Fibroblast of the aortic adventitia (primary cell): ENCODE measurements at regions not wholly inside any gene's neighbourhood (a gene's known extent, or its start where the extent isn't known, plus 50 kb on each side); places are given as distances from the start of the nearest gene placed in this dataset.

Experiments
- DNase-seq: peaks from one replicate; pipeline ENCODE4 v3.0.0-alpha.2; 2010; ENCODE audit warnings: low read depth
- H3K4me3 ChIP-seq: 2 replicates; pipeline ENCODE4 v1.5.1; 2011; ENCODE audit warnings: low read depth, mild to moderate bottlenecking, control low read depth, low read length, moderate library complexity
- CTCF ChIP-seq: IDR thresholded peaks from 2 replicates; pipeline ENCODE4 v1.5.1; 2011; ENCODE audit warnings: mild to moderate bottlenecking, low read length, control low read depth, inconsistent platforms; ENCODE audit not compliant: insufficient read depth

GRCh38 chr12:13313886-13314285 is 117.4 kb downstream of the EMP1 start:
- no peak for TF ChIP-seq CTCF
- H3K4me3 ChIP-seq: no peak overlapping the region
- no peak for DNase-seq

DNA sequence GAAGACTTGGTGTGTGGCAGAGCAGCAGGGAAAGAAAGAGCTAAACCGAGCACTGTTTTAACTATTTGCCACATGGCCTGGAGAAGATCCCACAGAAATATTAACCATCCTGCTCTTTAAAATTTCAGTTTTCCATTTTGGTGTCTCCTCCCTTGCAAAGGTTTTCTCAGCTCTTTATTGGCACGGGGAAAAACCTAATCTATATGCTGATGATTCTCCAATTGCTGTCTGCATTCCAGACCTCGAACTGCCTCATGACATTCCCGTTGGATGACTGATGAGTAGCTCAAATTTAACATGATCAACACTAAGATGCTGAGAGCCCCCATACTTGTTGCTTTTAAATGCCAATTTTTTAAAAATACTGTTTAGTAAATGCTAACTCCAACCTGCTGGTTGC is 115.0 kb downstream of the EMP1 start:
- TF ChIP-seq CTCF: no peak
- DNase-seq: no peak
- no peak overlapping the region for H3K4me3 ChIP-seq

DNA sequence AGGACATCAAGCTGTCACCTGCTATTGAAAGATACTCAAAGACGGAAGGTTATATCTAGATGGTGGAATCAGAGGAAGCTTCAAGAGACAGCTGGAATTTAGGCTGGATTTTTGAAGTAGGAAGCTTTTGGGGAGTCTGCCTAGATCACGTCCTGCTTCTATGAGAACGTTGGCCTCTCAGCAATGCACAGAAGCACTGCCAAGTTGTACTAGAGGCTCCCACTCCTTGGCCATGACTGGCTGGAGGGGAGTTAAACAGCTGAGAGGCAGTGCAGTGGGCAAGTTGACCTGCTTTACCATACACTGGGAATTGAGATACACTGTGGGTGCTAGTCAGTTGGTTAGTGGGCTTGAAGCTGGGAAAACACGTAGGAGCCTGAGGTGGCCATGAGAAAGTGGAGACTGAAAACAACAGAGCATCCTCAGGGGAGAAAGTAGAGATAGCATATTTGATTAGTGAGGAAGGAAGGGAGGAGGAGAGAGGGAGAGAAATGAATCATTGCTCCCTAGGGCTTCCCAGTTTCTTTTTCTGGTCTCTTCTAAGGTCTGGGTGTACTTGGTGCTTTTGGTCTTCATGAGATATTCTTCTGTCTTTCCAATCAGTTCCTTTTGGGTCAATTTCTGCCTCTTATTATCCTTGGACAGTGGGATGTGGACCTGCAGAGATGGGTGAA is 110.8 kb downstream of the EMP1 start:
- peak; percentile 11 for DNase-seq
- no peak for TF ChIP-seq CTCF
- no peak overlapping the region for H3K4me3 ChIP-seq

DNA sequence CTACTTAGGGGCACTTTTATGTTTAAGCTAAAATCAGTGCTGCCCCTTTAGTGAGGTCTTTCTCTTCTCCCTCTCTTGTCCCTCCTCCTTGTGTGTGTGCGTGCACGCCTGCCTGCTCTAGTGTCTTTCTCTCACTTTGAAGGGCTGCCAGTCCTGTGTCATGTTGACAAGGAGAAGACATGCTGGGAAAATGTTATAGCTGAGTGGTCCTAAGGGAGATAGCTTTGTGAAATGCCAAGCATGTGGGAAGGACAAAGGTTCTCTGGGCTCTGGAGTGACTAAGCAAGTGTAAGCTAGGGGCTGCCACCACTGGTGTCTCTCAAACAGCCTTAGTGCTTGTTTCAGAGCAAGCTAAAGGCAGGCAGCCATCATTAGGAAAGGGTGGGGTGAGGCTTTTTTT is 108.4 kb downstream of the EMP1 start:
- DNase-seq: no peak
- TF ChIP-seq CTCF: no peak
- no peak overlapping the region for H3K4me3 ChIP-seq

DNA sequence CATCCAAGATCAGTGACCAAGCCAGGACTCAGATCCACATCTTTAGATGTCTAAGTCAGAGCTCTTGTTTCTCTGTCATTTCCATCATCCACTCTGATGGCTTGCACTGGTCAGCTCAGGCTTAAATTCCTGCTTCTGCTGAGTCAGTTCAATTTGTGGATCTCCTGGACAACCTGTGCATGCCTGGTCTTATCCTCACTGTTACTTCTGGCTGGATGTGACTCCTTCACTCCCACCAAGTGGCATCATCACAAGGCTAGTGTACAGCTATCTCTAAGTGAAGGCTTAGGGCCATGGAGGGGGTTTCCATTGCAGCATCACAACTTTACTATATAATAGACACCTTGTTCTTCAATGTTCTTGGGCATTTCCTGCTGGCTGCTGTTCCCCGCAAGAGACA is 102.9 kb downstream of the EMP1 start:
- H3K4me3 ChIP-seq: no peak overlapping the region
- no peak for DNase-seq
- TF ChIP-seq CTCF: no peak

DNA sequence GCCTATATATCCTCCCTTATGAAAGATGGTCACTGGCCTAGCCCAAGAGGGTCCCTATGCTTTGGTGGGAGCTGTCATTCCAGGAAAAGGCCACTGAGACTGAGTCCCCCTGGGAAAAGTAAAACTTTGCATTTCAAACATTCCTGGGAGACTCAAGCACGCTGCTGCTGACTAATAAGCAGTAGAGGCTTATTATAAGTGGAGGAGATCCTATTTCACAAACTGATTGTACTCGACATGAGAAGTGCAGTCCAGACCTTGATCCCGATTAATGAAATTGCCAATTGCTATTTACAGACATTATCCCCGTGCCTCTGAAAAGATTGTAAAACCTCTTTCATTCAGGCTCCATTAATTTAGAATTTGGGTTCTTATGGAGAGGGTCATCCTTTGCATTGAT is 96.6 kb downstream of the EMP1 start:
- DNase-seq: peak; percentile 3
- no peak overlapping the region for H3K4me3 ChIP-seq
- no peak for TF ChIP-seq CTCF

DNA sequence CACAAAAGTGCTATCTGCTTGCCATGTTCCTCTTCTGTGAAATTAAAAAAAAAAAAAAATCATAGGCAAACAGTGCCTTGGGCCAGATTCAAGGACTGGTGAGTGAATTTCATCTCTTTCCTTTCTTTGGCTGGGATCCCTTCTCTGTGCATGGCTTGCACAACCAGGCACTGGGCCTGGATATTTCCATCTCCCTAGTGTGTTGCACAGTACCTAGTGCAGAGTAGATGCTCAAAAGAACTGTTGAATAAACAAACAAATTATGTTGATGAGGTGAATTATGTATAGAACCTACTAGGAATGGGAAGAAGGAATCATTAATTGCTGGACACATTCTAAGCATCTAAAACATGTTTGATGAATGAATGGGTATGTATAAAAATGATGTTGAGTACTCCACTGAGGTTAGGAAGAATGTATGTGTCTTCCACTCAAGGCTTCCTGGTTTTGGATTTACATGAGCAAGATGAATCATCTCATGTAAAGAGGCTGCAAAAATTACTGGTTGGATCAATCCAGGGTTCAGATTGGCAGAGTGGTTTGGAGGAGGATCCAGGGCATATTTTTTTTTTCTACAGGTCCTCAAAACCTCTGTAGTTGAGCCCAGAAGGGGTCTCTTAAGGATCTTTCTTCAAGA is 93.2 kb downstream of the EMP1 start:
- no peak overlapping the region for H3K4me3 ChIP-seq
- peak; percentile 64 for DNase-seq
- TF ChIP-seq CTCF: no peak
